SU-DHL-6 (cell line): ENCODE measurements at regions not wholly inside any gene's neighbourhood (a gene's known extent, or its start where the extent isn't known, plus 50 kb on each side); places are given as distances from the start of the nearest gene placed in this dataset.

Experiments
- CTCF ChIP-seq: fragments of 200-600 bp; sonication (generic); IDR thresholded peaks from one replicate; pipeline ENCODE4 v1.5.1; 2017; ENCODE audit warnings: antibody characterized with exemption, mild to moderate bottlenecking, low read length, moderate library complexity; ENCODE audit not compliant: insufficient read depth, poor library complexity, severe bottlenecking
- EZH2phosphoT487 ChIP-seq: fragments of 200-600 bp; sonication (generic), shearing (Covaris generic); conservative IDR thresholded peaks from 2 replicates; pipeline ENCODE4 v1.6.1; 2018; ENCODE audit warnings: mild to moderate bottlenecking, antibody characterized with exemption, low read length, moderate library complexity, mixed read lengths

- TF ChIP-seq CTCF (no peak), EZH2phosphoT487 (no peak)
Measured at GRCh38 chr9:87212605-87213021, 265.3 kb upstream of the GAS1 start.
